Inflammatory macrophage treated with lipopolysaccharide for 4 hours (primary cell): ENCODE measurements at regions not wholly inside any gene's neighbourhood (a gene's known extent, or its start where the extent isn't known, plus 50 kb on each side); places are given as distances from the start of the nearest gene placed in this dataset.
A peak's percentile ranks its signal among the peaks of the same experiment; 100 is the strongest.

Experiments
- DNase-seq: peaks from one replicate; pipeline ENCODE4 v3.0.0-alpha.2; 2020

GRCh38 chr6:42512579-42512978 is 51.2 kb upstream of the UBR2 start:
- DNase-seq = no peak

- no peak for DNase-seq
These were observed 51.9 kb upstream of the UBR2 start for GRCh38 chr6:42511803-42512422.

DNA sequence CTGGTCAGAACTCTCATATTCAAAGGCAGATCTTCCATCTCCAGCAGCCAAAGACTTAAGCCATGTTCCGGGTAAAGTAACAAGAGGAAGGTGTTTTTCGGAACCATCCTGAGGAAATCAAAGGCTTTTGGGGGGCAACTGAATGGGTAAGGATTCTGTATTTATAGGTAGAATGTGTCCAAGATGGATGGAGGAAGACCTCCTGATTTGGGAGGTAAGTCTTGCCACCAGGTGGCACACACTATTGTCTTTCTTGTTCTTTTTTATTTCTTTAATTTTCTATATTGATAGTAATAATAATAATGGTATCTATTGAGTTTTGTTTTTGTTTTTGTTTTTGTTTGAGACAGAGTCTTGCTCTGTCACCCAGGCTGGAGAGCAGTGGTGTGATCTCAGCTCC is 53.0 kb upstream of the UBR2 start:
- no peak for DNase-seq

- DNase-seq = no peak
These were observed 54.1 kb upstream of the UBR2 start for GRCh38 chr6:42509765-42510164.

GRCh38 chr6:42509256-42509655 is 54.6 kb upstream of the UBR2 start:
- DNase-seq = no peak

DNA sequence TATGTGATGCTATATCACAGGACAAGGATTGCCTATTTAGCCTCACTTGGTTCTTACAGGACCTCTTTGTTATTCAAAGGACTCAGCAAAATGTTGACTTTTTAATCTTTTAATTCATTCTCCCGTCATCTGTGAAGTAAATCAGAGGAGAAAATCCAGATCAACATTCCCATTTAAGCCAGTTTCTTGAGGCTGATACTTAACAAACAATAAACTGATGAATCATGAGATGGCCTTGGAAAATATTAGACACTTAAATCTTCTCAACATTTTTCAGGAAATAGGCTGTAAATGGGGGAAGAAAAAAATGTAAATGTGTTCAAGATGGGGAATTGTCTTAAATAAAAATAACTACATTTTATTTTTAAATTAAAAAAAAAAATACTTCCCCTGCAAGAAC is 55.9 kb upstream of the UBR2 start:
- DNase-seq = no peak

DNA sequence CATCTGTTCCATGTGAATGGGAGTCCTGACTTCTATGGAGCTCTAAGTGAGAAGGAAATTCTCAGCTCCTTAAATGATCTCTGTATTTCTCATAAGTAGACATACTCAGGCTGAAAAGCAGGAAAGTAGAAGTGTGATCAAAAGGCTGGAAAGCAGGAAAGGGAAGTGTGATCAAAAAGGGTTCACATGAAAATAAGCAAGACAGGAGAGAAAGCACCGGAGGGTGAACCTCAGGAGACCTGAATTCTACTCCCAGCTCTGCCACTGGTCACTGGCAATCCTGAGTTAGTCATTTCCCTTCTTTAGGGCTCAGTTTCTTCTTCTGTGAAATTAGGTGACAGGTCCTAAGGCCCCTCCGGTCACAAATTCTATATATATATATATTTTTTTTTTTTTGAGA is 55.5 kb upstream of the TRERF1 start:
- no peak for DNase-seq

- DNase-seq = no peak
These were observed 54.3 kb upstream of the TRERF1 start for GRCh38 chr6:42506070-42506469.

DNA sequence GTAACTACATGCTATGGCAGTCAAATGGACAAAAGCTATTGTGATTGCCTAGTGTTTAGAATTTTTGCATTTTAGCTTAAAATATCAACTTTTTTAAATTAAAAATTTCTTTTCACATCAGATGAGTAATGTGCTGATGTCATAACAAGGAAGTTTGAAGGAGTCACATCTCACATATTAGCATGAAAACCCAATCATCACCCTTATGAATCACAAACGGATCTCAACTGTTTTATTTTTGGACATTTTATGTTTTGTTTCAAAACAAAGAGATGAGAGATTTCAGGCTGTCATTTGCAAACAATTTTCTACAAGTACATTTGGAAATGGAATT is 53.6 kb upstream of the TRERF1 start:
- peak; percentile 84 for DNase-seq

GRCh38 chr6:42503894-42504293 is 52.2 kb upstream of the TRERF1 start:
- peak; percentile 49 for DNase-seq

DNA sequence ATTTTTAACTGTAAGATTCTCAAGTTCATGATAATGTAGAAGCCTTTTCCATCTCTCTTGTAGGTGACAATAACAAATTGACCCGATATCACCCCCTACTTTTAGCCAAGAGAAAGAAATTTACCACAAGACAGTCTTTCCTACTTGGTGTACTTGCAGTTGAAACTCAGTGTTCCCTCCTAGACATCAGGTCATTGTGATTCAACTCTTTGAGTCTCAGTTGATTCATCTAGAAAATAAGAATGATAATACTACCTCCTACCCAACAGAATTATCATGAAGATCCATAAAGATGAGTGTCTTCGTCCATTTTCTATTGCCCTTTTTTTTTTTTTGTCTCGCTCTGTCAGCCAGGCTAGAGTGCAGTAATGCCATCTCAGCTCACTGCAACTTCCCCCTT is 51.3 kb upstream of the TRERF1 start:
- DNase-seq = no peak

DNA sequence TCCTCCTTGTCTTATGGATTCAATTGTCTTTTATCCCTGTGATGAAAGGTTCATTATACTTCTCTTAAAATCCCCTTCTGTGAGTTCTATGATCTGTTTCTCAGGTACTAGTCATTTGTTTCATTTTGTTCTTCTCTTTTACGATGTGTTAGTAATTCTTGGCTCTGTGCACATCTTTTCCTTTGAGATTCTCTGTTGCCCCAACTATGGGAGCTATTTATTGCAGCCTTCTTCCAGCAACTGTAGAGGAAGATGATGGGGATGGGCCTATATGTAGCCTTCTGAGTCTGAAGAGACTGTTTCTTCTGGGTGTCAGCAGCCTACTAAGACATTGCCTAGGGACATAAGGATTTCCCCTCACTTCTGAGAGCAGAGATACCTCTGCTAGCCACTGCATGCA is 50.4 kb upstream of the TRERF1 start:
- DNase-seq = no peak
